Natural killer cell (primary cell): ENCODE measurements at regions not wholly inside any gene's neighbourhood (a gene's known extent, or its start where the extent isn't known, plus 50 kb on each side); places are given as distances from the start of the nearest gene placed in this dataset.

Source experiments
- ATAC-seq, 3 donors: fragments of 150-1000 bp in 2 of 3; fragments of 200-7000 bp in 1 of 3; cut with Tn5 transposase; 1 replicate in 1 of 3; 2 replicates in 2 of 3; pipeline ENCODE4 v1.10.0; 2021; ENCODE audit warnings: mild to moderate bottlenecking in 2 of 3, moderate library complexity in 2 of 3
- DNase-seq, 2 donors: peaks; one replicate each; pipeline versions ENCODE4 v3.0.0 to v3.0.0-alpha.2; 2013 to 2021; ENCODE audit warnings: mixed read lengths in 1 of 2
- H3K27ac ChIP-seq: one replicate; pipeline ENCODE4 v1.5.1; 2013; ENCODE audit warnings: mild to moderate bottlenecking, low read length
- H3K27me3 ChIP-seq: one replicate; pipeline ENCODE4 v1.6.1; 2013; ENCODE audit warnings: low read length; ENCODE audit not compliant: control insufficient read depth, insufficient read depth
- H3K36me3 ChIP-seq: one replicate; pipeline ENCODE4 v1.6.1; 2013; ENCODE audit warnings: low read length; ENCODE audit not compliant: control insufficient read depth, insufficient read depth
- H3K4me1 ChIP-seq: one replicate; pipeline ENCODE4 v1.6.1; 2013; ENCODE audit warnings: low read length; ENCODE audit not compliant: control insufficient read depth, insufficient read depth
- H3K4me3 ChIP-seq: one replicate; pipeline ENCODE4 v1.5.1; 2013; ENCODE audit warnings: low read length
- H3K9me3 ChIP-seq: one replicate; pipeline ENCODE4 v1.6.1; 2013; ENCODE audit warnings: low read length; ENCODE audit not compliant: control insufficient read depth, insufficient read depth
- H3K27ac Mint-ChIP-seq, 2 donors: one replicate each; pipeline ENCODE4 v1.8.0; 2022; ENCODE audit warnings: mild to moderate bottlenecking in 2 of 2, mixed read lengths in 2 of 2, moderate library complexity in 1 of 2
- H3K27me3 Mint-ChIP-seq, 2 donors: one replicate each; pipeline ENCODE4 v1.8.0; 2022; ENCODE audit warnings: low read depth in 2 of 2, mixed read lengths in 2 of 2
- H3K36me3 Mint-ChIP-seq: one replicate; pipeline ENCODE4 v1.8.0; 2022; ENCODE audit warnings: mixed read lengths
- H3K4me1 Mint-ChIP-seq, 2 donors: one replicate each; pipeline ENCODE4 v1.8.0; 2022; ENCODE audit warnings: mixed read lengths in 2 of 2
- H3K4me3 Mint-ChIP-seq: one replicate; pipeline ENCODE4 v1.8.0; 2022; ENCODE audit warnings: mild to moderate bottlenecking, moderate library complexity, mixed read lengths
- H3K9me3 Mint-ChIP-seq, 2 donors: one replicate each; pipeline ENCODE4 v1.8.0; 2022; ENCODE audit warnings: mixed read lengths in 2 of 2
- WGBS: methylation state at CpG from one replicate; pipeline ENCODE4 v1.1.7; 2013; ENCODE audit warnings: missing lambda C conversion rate; ENCODE audit not compliant: insufficient coverage; 5-methylcytosine and 5-hydroxymethylcytosine counted together
- intact Hi-C: fragments of 100-400 bp; cut with micrococcal nuclease; formaldehyde crosslinking; loops from one replicate; pipeline ENCODE4 v1.14.2; 2022
- TF ChIP-seq, protein P1 (sequence below): fragments of 200-600 bp; IDR thresholded peaks from one replicate; pipeline ENCODE4 v1.8.0; 2022; ENCODE audit warnings: antibody characterized with exemption

DNA sequence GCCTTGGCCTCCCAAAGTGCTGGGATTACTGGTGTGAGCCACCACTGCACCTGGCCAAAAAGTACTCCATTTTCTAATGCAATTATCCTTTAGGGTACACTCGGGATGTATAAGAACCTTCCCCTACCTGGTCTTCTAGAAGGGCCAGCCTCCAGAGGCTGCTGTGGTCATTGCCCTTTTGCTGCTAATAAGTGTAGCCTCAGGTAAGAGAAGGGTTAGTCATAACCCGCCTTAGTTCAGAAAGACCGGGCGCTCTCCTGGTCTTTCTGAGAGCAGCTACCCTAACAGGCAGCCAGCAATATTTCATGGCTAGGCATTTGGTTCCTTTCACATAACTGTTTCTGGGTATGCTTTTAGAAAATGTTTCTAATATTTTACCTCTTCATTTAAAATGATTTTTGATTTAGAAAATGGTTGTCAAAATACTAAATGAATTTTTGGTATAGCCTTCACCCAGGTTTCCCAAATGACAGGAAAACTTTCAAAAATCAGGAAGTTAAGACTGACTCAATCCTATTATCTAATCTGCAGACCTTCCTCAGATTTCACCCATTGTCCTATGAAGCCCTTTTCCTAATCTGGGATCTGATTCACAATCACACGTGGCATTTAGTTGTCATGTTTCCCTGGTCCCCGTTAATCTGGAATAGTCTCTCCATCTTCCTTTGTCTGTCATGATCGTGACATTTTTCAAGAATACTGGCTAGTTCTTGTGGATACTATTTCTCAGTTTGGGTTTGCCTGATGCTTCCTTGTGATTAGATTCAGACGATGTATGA is 479.0 kb downstream of the SIPA1L2 start:
- no peaks in the 10 kb centered on the region for H3K27me3 ChIP-seq
- no peaks in the 10 kb centered on the region for H3K9me3 ChIP-seq
- no peaks in the 10 kb centered on the region for H3K36me3 Mint-ChIP-seq
- H3K27ac ChIP-seq = no peak overlapping the region
- DNase-seq (no peak), ATAC-seq (no peak)
- no peaks in the 10 kb centered on the region for H3K4me1 ChIP-seq
- H3K4me1 Mint-ChIP-seq = no peaks in the 10 kb centered on the region
- no peak overlapping the region for H3K27ac Mint-ChIP-seq
- H3K27me3 Mint-ChIP-seq = peaks cover 6 to 35% of the 10 kb centered on the region in 2 donors
- intact Hi-C loops = no loop called here
- WGBS = 83% methylated on average over 8 of the region's 8 CpGs
- TF ChIP-seq, protein P1, sequence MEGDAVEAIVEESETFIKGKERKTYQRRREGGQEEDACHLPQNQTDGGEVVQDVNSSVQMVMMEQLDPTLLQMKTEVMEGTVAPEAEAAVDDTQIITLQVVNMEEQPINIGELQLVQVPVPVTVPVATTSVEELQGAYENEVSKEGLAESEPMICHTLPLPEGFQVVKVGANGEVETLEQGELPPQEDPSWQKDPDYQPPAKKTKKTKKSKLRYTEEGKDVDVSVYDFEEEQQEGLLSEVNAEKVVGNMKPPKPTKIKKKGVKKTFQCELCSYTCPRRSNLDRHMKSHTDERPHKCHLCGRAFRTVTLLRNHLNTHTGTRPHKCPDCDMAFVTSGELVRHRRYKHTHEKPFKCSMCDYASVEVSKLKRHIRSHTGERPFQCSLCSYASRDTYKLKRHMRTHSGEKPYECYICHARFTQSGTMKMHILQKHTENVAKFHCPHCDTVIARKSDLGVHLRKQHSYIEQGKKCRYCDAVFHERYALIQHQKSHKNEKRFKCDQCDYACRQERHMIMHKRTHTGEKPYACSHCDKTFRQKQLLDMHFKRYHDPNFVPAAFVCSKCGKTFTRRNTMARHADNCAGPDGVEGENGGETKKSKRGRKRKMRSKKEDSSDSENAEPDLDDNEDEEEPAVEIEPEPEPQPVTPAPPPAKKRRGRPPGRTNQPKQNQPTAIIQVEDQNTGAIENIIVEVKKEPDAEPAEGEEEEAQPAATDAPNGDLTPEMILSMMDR = no peak
- H3K4me3 Mint-ChIP-seq = no peak overlapping the region
- H3K36me3 ChIP-seq = no peaks in the 10 kb centered on the region
- H3K4me3 ChIP-seq = no peak overlapping the region
- H3K9me3 Mint-ChIP-seq = no peaks in the 10 kb centered on the region

DNA sequence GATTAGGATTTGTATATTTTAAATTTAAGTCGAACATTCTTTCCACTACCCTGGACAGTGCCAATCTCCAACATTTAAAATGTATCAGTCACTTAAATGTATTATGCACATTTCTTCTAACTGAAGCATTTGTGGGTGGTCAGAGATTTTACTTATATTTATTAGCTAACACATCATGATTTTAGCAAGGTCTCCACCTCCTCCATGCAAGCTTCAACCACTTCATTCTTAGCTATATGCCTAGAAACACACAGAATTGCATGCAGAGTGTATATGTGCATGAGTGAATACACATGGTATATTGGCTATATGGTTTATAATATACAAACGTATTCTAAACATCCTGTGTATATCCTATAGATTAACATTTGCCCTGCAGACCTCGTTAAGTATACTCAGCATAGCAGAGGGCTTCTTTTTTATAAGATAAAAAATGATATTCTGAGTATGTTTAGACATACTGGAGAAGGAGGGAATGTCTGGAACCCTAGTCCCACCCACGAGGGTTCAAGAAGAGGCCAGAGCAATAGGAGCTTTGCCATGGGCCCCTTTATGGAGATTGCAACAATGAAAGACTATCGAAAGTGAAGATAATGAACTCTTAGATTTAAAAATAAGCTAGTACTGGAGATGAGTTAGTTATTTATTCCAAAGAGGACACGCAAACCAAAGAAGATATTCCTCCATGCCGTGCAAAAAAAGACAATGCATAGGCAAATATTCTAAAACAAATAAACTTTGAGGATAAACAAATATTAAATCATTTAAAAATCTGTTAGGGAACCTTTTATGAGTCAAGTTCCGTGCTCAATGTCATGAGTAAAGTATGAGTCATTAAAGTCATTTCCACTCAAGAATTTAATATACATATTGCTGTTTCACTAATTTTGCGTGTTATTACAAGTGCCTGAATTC is 480.4 kb downstream of the SIPA1L2 start:
- intact Hi-C loops = no loop called here
- Mint-ChIP-seq H3K36me3 (no peaks in the 10 kb centered on the region), H3K27ac (no peak overlapping the region), H3K27me3 (peaks cover 6 to 40% of the 10 kb centered on the region in 2 donors), H3K4me1 (no peaks in the 10 kb centered on the region), H3K9me3 (no peaks in the 10 kb centered on the region), H3K4me3 (no peak overlapping the region)
- DNase-seq = no peak
- no peak overlapping the region for H3K27ac ChIP-seq
- WGBS = 82% methylated on average over 4 of the region's 9 CpGs
- H3K36me3 ChIP-seq = no peaks in the 10 kb centered on the region
- ATAC-seq = no peak
- no peaks in the 10 kb centered on the region for H3K4me1 ChIP-seq
- H3K27me3 ChIP-seq = no peaks in the 10 kb centered on the region
- H3K9me3 ChIP-seq = no peaks in the 10 kb centered on the region
- TF ChIP-seq, protein P1 = no peak
- H3K4me3 ChIP-seq = no peak overlapping the region

DNA sequence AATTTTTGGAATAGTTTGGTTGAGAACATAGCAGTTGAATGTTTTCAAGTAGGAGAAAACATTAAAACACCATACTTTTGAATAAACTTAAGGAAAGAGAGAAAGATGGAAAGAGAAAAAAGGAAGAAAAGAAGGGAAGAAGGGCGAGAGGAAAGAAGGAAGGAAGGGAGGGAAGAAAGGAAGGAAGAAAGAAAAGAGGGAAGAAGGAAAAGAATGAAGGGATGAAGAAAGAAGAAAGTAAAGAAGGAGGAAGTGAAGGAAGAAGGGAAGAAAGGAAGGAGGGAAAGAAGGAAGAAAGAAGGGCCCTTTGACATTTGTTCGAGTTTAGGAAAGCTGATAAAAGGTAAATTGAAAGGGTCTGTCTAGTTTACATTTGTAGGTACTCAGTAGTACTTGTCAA is 482.7 kb downstream of the SIPA1L2 start:
- Mint-ChIP-seq H3K4me1 (no peaks in the 10 kb centered on the region), H3K27ac (no peak overlapping the region), H3K4me3 (no peak overlapping the region), H3K27me3 (peaks cover 4 to 33% of the 10 kb centered on the region in 2 donors), H3K36me3 (no peaks in the 10 kb centered on the region), H3K9me3 (no peaks in the 10 kb centered on the region)
- H3K27me3 ChIP-seq = no peaks in the 10 kb centered on the region
- ATAC-seq (no peak), DNase-seq (no peak)
- H3K36me3 ChIP-seq = no peaks in the 10 kb centered on the region
- H3K4me1 ChIP-seq = no peaks in the 10 kb centered on the region
- intact Hi-C loops = no loop called here
- no peak overlapping the region for H3K27ac ChIP-seq
- H3K4me3 ChIP-seq = no peak overlapping the region
- TF ChIP-seq, protein P1 = no peak
- H3K9me3 ChIP-seq = no peaks in the 10 kb centered on the region
- 89% methylated on average over 2 of the region's 2 CpGs for WGBS
